Epidermal melanocyte (primary cell): ENCODE measurements at regions not wholly inside any gene's neighbourhood (a gene's known extent, or its start where the extent isn't known, plus 50 kb on each side); places are given as distances from the start of the nearest gene placed in this dataset.

Experiments
- DNase-seq: peaks from one replicate; pipeline ENCODE4 v3.0.0; 2011; ENCODE audit warnings: low spot score; ENCODE audit not compliant: insufficient read length

DNA sequence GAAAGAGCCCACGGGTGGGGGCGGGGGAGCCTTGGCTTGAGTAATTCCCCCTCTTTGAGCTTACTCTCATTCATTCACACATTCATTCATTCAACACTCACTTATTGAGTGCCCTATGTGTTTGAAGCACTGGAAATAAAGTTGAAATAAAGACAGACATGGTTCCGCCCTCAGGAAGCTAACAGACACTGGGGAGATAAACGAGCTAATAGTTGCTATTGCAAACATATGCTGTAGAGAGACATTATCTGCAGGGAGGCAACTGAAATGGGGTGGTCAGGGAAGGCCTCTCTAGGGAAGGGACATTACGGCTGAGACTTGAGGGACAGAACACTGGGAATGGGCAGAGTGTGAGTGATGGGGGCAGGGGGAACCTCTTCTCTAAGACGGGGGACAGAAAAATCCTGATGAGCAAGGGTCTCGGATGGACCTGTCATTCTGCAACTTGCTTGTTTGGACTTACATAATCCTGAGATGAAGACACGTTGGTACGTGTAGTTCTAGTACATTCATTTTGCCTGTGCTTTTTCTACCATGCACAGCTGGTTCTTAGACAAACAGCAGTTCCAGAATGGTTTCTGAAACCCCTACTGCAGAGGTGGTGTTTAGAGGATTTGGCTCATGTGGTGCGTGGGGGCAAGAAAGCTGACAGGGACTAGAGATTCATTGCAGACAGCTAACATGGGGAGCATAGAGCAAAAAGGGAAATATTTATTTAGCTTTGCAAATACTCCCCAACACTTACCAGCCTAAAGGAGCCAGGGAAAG, 71.1 kb upstream of the BLCAP start:
- no peak for DNase-seq

DNA sequence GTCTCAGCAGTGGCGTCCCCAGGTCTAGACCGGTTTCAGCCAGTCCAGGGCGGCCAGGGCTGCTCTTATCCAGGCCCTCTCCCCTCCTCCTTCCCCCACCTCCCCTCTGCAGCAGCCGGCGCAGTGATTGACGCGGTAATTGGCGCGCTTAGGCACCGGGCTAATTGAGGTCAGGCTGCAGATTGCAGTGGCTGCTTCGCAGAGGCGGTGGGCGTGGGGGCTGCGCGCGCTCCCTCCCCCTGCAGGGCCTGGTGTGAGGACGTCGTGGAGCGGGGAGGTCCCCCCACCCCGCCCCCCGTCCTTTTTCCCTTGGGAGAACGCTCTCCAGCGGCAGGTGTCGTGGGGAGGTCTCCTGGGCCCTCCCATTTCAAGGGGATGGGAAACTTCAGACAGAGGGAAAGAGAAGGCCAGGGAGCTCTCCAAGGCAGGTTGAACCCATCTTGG, 70.4 kb upstream of the BLCAP start:
- no peak for DNase-seq

DNA sequence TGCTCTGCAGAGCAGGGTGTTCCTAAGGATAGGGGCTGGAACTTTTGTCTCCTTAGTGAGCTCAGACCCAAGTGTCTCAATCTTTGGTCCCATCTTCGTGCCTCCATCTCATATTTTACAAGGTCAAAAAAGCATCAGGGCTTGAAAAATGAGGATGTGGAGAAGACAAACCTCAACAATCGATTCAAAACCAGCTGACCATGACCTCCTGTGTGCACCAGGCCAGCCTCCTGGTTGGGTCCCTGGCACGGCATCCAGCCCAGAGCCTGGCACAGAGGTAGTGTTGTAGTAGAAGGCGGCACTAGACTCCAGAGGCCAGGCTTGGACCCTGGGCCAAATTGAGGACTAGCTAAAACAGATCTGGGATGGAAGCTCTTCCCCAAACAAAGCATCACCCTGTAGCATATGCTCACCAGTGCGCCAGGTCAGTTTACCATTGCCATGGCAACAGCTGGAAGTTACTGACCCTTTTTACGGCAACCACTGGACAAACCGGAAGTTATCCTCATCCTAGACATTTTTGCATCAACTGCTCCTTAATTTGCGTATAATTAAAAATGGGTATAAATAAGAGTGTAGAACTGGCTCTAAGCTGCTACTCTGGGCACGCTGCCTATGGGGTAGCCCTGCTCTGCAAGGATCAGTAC, 69.3 kb upstream of the BLCAP start:
- no peak for DNase-seq

DNA sequence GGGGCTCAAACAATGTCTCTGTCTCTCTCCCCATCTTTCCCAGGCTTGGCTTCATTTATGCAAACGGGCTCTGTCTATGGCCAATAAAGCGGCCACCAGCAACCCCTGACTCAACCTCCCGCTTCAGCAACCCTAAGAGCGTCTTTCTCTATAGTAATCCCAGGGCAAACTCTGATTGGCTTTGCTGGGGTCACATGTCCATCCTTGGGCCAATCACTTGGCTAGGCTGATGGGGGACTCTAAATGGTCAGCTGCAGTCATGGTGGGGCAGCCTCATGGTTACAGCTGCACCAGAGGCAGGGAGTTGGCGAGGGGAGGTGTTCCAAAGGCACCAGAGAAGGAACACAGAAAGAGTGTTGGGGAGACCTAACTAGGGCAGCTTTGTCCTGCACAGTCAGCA, 68.5 kb upstream of the BLCAP start:
- DNase-seq: no peak

DNA sequence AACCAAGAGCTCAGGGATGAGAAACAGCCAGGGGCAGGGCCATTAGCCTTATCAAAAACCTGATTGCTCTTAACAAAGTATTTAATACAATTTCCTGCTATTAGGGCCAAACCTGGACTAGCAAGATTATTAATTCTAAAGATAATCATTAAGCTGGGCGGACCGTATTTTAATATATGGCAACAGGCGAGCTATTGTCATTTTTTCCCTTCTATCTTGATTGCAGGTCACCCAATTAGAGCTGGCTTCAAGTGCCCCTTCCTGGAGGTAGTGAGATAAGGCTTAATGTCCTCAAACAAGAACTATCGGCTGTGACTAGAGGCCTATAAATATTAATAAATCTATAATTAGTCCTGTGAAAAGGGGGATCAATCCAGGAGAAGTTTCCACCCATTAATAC, 66.0 kb upstream of the BLCAP start:
- no peak for DNase-seq

DNA sequence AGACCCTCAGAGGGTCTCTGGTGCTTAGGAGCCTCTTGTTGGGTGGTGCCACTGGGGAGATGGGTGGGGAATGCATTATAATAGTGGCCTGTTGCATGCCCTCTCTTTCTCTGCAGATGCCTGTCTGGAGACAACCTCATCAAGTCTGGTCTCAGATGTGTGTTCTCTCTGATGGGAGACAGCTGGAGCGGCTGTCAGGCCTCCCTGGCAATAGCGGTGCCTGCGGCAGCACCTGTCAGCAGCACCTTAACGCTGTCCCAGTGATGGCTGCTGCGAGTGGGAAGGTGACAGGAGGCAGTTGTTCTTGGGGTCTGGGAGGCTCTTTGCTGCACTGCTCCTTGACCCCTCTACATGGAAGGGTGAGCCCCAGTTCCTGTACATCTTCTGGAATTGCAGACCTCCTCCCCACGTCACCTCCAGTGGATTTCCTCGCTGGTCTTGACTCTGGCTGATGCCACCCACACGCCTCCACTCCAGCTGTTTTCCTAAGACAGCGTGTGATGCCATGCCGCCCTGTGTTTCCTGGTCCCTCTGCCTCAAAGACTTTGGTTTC, 63.3 kb upstream of the BLCAP start:
- no peak for DNase-seq

DNA sequence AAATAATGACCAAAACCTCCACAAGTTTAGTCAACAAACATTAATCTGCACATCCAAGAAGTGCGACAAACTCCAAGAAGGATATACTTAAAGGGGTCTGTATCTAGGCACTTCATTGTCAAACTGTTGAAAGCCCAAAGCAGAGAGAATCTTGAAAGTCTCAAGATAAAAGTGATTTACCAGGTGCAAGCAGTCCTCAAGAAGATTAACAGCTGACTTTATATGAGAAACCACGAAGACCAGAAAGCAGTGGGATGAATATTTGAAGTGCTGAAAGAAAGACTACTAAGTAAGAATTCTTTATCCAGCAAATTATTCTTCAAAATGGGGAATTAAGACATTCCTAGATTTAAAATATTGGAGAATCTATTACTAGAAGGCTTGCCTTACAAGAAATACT, 58.4 kb upstream of the BLCAP start:
- no peak for DNase-seq

DNA sequence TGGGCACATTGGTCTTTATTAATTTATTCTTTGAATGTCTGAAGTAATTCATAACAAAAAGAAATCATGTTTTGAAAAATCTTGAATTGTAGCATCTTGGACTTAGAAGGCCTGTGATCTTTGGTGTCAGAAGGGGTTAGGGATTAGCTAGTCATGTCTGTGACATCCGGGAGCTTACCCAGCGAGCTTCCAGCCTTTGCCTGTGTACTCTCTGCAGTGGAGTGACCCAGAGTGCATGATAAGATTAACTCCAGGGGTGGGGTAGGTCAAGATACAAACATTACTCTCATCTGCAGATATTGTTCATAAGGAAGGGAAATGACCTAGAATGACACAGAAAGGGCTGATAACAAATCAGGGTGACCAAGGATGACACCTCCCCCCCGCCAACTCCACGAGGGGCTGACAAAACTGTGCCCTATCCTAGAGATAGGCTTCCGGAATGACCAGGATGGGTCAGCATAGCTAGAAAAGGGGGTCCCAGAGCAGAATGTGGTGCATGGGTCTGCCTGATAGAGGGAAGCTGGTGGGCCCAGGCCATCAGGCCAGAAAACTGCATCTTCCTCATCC, 56.6 kb upstream of the BLCAP start:
- DNase-seq: no peak

DNA sequence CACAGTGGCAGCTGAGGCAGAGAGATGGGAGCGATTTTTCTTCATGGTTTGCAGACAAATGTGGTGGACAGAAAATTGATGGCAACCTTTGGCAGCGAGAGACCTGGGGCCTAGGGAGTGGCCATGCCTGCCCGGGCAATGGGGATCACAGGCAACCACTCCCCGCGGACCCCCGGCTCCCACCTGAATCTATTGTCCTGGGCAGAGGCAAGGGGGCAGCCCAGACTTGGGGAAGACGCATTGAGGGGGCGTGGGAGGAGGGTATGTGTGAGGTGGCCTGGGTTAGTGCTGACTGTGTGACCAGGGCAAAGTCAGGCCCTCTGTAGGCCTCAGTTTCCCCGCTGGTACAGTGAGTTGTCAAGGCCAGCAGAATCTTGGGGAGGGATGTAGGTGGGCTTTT, 53.6 kb upstream of the BLCAP start:
- no peak for DNase-seq

DNA sequence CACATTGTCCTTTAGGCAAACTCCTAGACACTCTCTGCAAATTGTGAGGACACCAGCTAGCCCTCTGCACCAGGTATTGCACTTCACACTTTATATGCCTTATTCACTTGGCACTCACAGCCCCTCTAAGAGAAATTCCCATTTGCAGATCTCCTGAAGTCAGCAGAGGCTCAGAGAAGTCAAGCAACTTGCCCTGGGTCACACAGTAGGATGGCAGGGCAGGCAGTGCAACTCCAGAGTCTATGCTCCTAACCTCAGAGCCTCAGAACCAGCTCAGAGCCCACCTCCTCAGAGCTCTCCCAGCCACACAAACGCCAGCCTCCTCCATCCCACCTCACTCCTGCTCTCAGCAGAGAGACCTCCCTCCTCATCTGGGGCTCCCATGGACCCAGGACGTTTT, 52.4 kb upstream of the BLCAP start:
- DNase-seq: no peak

DNA sequence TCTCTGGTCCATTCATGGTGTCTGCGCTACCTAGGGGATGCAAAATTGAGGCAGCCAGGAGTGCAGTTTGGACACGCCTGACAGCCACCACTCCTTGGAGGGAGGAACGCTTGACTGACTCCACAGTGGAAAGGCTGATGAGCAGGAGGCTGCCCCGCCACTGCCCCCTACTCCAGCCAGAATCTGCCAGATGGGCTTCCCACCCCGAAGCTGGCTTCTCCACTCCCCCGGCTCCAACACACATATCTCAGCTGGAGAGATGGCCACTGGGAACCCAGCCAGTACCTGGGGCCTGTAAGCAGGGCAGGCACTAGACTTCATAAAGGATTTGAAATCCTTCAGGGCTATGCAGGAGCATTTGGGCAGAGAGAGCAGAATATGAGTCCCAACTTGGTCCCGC, 51.4 kb upstream of the BLCAP start:
- DNase-seq: no peak

DNA sequence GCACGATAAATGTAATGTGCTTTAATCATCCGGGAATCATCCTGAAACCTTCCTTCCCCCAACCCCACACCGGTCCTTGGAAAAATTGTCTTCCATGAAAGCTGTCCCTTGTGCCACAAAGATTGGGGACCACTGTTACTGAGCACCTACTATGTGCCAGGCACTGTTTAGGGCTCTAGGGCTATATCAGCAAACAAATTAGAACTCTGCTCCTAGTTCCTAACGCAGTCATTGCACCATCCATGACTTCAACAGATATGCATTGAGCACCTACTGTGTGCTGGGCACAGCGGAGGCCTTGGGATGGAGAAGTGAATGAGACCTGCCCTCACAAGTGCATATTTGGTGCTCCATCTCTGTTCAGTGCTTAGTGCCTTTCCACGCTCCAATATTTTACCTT, 50.3 kb upstream of the BLCAP start:
- DNase-seq: no peak
